ENCODE measurements at regions not wholly inside any gene's neighbourhood (a gene's known extent, or its start where the extent isn't known, plus 50 kb on each side); places are given as distances from the start of the nearest gene placed in this dataset.
"Not testable (repeated sequence)": the region's sequence is repeated elsewhere in the genome, so short reads cannot be mapped to it uniquely, and the experiment has no call there.

DNA sequence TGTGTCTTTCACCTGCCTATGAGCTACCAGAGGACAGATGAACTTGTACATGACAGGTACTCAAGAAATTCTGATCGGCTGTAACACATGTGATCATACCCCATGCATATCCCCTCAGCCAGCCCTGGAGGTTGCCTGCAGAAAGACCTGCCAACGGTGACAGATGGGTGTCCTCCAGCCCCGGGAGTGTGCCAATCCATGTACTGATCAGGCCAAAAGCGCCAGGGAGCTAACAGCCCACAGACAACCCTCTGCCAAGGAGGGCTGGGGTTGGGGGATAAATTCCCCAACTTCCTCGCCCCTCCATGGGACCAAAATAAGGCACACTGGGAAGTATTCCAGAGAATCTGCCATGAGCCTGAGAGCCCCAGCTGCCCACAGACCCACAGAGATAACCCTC is 189.4 kb downstream of the CCT6B start:
- DNase-seq, result no peak

DNA sequence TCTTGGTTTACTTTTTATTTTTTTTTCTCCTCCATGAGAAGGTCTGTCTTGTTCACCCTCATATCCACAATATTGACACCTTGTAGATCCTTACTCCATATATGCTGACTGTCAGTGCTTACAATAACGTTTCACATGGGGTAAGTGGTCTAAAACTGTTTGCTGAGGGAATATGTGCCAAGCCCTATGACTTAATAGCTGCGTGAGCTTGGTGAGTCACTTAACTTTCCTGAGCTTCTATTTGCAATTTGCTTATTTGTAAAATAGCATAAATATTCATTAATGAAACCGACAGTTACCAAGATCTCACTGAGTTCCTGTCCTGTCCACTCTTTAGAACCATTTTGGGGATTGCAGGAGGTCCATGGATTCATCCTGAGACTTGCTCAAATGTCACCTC is 190.7 kb downstream of the CCT6B start:
- DNase-seq, result no peak

DNA sequence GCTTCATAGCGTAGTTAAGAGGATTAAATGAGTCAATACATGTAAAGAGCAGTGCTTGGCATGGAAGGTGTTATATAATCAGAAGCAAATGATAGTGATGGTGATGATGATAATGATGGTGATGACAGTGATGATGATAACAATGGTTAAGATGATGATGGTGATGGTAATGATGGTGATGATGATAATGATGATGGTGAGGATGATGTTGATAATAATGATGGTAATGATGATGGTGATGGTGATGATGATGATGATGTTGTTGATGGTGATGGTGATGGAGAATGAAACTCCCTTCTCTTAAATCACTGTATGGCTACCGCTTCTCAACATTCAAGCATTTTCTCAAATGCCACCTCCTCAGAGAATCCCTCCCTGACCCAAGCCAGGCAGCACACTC is 190.5 kb downstream of the TMEM132E start:
- DNase-seq, result no peak

DNA sequence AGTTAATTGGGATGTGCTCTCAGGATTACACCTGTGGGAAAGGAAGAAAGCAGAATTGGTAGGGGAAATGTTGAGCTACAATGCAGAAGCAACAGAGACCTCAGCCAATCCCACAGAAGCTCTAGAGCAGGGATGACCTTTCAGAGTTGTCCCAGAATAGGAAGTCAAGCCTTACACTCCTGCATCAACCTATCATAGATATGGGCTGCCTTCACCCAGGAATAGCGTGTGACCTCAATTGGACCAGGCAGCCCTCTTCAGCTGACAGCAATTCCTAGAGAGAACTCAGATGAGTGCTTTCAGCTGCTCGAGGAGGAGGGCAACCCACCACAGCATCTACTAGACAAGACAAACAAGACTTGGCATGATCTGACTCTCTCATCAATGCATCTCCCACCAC is 189.7 kb downstream of the TMEM132E start:
- DNase-seq, result no peak

DNA sequence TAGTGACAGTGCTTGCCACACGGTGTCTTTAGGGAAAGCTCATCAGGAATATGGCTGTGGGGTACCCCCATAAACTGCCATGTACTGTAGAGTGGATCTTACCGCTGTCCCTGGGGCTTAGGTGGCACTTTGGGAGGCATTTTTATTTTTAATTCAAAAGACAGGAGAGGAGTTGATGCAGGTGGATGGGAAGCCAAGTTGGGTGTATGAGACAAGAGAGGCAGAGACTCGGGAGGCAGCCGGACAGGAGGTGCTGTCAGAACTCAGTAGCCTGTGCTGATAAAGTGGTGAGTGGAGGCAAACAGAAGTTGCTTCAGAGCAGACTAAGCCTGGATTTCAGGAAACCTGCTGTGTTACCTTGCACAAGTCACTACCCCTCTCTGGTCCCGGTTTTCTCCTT is 185.9 kb downstream of the TMEM132E start:
- no peak for DNase-seq

DNA sequence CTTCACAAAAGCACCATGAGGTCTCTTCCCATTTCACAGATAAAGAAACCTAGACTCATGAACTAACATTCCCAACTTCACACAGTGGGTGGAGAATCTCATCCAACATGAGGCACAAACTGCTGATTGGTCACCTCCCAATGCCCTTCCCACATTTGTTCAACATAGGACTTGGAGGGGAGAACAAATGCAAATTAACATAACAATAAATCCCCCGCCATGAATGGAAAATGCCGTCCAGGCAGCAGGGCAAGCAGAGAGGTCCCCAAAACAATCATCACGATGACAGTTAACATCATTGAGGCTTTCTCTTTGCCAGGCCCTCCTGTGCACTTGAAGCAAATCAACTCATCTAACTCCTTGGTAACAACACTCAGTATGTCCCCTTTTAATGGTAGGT is 185.3 kb downstream of the TMEM132E start:
- no peak for DNase-seq

DNA sequence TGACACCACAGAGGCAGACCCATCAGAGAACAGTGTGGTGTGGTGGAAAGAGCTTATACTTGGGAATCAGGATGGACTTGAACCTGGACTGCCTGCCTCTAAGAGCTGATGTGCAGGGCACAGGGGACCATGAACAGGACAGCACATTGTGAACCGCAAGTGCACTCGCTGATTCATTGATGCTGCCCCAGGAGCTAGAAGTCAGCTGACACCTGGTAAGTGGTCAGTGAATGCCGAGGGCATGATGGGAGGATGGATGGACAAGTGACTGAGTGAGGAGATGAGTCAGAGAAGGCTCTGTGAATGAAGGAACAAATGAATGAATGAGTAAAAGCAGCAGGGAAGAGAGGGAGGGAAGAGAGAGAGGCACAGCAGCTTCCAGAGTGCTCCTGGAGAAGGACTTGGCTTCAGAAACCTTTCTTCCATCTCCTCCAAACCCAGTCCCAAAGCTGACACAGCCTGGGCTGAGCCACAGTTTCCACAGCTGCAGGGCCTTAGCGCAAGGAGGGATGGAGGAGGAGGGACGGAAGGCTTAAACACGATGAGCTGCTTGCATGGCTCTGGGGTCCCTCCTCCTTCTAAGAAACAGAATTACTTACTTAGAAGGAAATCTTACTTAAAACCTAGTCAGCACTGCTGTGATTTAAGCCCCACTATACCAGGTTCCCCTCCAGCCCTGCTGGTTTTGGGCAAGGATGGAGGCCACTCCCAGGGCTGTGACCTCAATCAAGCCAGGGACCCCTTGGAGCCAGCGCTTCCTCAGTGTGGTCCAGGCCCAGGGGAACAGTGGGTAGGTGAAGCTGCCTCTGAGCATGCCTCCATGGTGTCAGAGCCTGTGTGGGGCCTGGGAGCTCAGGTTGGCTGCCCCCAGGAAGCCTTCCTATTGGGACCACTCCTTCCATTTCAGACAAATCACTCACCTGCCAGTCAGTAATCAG is 184.6 kb downstream of the TMEM132E start:
- DNase-seq, result no peak

DNA sequence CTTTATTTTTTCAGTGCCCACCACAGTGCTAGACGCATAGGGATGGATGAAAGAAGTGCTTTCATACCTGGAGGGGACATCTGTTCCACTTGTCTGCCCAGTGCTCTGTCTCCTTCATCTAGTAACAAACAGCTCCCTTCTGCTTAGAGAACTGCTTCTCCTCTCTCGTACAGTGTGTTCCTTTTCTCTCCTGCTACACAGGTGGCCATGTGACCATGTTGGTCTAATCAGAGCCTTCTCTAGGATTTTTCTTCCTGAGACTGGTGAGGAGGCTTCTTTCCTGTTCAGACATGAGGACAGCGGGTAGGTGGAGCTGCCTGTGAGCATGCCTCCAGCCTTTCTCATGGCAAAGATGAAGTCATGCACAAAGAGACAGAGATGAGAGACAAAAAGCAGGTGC is 182.7 kb downstream of the TMEM132E start:
- DNase-seq, result no peak

DNA sequence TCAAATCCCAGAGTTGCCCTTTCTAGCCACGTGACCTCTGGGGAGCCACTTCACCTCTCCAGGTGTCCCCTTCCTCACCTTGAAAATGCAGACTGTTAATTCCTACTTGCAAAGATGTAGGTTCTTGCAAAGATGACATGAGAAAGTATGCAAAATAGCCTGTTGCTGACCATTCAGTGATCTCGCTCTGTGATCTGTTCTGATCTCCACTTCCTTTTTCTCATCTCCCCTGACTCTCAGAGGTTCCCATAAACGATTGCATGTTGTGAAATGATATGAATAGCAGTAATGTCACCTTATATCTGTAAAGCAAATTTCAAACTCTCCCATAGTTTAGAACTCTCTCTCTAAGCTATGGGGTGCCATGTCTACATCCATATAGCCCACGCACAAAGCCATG is 182.3 kb downstream of the TMEM132E start:
- no peak for DNase-seq

DNA sequence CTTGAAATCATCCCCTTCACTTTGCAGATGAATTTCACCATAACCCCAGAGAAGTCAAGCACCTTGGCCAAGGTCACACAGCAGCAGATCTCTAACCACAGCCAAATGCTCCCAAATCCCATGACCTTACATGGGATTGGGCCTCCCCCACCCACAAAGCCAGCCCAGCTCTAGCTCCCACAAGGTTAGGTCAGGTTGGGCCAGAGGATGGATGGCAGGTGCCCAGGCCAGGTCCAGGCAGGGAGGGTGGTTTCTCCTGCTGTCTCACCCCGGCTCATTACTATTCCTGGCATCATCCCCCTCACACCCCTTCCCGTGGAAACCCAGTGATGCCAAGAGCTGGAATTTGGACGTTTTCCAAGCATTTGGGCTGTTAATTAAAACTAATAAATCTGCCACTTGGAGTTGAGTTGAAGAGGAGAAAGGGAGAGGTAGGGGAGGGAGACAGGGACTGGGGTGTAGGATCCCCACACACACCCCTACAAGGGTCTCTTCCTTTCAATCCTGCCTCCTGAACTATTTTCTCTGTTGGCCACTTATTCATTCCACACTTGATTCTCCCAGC is 181.6 kb downstream of the TMEM132E start:
- DNase-seq, result no peak

DNA sequence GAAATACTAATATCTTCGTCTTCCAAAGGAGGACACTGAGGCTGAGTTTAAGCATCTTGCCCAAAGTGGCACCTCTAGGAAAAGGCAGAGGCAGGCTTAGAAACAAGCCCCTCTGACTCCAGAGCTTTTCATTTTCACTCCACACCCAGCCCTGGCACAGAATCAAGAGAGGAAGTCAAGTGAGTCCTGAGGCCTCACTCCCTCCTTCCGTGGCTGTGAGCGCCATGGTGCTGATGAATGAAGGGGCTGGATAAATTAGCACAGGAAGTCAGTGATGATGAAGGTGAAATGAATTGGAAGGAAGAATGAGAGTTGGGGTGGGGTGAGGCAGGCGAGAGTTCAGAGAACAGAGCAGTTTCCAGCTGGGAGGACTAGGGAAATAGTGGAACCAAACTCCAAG is 179.3 kb downstream of the TMEM132E start:
- DNase-seq, result no peak

DNA sequence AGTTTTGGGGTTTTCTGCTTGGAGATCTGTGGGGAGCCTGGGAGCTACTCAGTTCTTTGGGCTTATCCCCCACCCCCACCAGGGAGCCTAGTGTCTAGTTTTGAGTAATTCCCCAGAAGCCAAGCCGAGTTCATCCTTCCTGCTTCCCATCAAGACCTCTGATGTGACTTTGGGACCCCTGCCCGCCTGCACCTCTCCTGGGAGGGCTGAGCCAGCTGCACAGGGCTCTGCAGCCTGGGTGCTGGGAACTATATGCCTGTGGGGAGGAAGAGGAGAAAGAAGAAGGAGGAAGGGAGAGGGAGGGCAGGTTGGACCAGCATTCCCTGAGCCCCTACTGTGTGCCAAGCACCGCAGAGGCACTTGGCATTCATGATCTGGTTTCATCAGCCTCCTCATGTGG is 178.9 kb downstream of the TMEM132E start:
- DNase-seq, result no peak

DNA sequence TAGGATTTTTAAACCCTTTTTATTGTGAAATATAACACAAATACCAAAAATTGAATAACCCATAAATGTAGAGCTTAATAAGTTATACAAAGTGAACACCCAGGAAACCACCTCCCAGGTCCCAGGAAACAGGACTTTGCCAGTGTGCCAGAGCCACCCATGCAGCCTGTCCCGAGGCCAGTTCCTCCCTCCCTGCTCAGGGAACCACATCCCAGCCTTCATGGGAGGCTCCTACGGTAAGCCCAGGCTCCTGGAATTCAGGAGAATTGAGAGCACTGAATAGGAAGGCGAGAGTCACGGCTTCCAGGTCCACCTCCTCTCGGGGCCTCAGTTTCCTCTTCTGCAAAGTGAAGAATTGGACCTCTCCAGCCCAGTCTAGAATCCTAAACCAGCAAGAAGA is 178.2 kb downstream of the TMEM132E start:
- no peak for DNase-seq

DNA sequence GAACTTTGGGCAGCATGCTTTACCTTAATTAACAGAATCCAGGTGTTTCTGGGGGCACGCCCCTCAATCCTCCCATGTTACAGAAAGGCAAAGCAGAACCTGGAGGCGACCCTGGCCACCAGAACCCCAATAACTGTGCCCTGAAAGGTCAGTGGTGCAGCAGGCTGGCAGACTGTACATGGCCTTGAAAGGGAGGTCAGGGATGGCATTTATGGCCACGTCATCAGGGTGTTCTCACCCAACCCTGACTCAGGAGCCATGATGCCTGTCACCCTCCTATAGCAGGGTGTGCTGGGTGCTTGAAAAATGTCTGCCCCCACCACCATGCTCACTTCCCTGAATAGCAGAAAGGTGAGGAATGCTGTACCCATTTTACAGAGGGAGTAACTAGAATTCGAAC is 177.7 kb downstream of the TMEM132E start:
- no peak for DNase-seq

DNA sequence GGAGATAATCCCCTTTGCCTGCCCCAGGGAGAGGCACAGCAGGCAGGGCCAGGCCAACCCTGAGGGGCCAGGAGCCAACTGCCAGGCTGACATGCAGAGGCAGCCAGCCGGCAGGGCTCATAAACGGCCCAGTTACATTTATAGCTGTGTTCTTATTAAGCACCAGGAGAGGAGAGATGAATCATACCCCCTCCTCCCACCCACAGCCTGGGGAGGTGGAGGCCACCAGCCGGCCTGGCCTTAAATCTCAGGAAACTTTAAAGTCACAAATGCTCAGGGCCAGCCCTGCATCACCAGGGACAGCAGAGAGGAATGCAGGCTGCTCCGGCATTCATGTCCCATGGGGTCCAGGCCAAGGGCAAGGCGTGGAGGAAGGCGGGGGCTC is 177.2 kb downstream of the TMEM132E start:
- DNase-seq, result no peak

DNA sequence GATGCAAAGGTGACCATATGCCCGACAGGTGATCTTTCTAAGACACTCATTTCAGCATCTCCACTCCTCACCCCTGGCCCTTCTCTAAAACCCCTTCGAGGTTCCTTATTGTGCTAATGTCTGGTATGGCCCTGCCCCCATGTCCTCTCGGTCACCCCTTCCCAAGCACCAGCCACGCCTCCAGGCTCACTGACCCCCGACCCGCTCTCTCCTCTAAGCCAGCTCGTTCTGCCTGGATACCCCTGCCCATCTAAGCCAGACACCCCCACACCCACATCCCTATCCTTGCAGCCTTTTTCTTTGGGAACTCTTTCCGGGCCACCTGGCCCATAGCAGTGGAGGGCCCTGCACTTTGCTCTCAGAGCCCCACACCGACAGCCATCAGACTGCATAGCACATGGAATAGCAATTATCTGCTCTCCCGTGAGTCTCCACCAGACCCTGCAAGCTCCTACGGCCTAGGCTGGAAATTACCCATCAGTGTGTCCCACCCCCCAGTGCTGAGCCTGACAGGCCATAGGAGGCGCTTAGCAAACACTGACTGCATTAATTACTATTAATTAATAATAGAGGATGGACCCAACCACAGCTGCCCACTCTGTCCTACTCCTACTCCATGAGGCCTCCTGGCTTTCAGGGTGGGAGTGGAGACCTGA is 176.7 kb downstream of the TMEM132E start:
- no peak for DNase-seq

DNA sequence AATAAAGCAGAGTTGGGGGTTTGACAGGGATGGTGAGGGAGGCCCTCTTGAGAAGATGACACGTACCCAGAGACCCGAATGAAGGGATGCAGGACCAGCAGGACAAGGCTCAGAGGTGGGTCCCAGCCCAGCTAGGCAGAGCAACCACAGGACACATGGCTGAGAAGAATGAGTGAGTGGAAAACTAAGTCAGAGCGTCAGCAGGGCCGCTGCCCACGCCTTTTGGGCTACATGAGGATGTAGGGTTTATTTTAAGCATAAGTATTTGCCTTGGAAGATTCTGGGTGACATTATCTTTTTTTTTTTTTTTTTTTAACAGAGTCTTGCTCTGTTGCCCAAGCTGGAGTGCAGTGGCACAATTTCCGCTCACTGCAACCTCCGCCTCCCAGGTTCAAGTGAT is 176.0 kb downstream of the TMEM132E start:
- no peak for DNase-seq

DNA sequence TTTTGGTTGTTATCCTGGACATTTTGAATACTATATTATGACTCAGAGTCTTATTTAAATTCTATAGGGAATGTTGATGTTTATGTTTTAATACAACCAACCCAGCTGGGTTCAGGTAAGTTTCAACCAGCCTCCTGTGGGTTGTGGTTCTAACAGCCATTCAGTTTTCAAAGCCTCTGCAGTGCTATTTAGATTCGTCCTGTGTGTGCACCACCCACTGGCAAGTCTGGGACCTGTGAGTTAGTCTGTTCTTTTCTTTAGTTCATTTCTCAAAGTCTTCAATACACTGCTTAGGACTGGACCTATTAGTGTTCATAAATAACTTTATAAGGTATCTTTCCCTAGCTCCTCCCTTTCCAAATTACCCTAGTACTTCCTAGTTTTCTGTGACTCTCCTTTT is 170.6 kb downstream of the TMEM132E start:
- no peak for DNase-seq

DNA sequence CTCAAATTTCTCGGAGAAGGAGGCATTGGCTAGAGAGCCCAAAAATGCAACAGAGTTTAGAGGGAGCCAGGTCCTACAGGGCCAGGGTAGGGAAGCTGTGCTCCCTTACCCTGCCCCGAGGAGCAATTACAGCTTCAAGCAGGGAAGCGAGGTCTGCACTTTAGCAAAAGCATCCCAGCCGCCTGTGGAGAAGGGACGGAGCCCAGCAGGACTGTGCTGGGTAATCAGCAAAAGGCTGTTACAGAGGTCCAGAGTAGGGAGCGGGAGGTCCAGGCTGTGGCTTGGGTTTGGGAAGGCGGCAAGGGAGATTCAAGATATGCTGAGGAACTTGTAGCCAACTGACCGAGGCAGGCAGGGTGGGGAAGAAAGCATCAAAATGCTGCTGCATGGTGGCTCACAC is 162.6 kb downstream of the TMEM132E start:
- no peak for DNase-seq

DNA sequence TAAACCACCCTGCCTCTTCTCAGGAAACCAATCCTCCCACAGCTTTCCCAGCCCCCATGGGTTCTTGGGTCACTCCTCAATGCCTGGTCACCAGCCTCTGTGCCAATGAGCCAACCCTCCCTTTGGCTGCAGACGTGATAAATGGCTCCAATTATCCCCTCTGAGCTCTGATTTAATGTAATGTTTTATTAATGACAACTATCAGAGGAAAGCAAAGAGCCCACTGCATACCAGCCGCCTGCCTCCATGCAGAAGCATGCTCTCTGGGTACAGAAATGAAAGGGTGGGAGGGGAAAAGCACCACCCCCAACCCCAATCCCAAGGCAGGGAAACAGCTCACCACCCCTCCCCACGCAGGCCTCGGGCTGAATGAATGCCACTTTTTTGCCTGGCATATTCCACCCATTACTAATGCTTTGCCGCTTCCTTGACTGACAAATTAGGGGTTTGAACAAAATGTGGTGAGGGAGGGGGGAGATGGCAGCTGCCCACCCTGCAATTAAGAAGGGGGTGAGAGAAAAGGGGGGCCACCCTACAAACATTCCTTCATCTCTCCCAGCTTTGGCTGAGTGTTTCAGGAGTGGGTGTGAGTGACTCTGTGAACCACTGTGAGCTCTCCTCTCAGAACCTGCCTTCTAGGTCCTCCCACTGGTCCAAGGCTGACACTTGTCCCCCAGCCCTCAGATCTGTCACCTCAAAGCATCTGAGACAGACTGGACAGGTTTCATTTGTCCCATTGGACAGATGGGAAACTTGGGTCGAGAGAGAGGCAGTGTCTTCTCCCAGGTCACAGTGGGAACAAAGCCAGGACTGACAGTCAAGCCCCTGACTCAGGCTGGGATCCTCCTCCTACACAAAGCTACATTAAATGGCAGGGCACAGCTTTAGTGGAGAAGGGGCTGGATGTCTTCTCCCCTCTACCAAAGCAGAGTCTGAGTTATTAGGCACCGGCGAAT is 161.5 kb downstream of the TMEM132E start:
- DNase-seq, result no peak

DNA sequence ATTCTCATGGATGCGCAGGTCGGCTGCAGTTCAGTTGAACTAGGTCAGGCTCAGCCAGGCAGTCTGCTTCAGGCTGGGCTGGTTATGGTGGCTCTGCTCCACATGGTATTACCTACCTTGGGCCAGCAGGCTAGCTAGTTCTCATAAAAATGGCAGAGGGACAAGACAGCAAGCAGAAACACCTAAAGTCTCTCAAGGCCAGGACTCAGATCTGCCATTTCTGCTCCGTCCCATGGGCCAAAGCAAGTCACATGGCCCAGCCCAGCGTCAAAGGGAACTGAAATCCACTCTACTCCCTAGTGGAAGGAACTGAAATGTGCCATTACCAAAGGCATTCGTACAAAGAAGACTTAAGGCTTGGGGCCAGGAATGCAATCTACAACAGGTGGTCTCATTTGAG is 160.0 kb downstream of the TMEM132E start:
- DNase-seq, result no peak

DNA sequence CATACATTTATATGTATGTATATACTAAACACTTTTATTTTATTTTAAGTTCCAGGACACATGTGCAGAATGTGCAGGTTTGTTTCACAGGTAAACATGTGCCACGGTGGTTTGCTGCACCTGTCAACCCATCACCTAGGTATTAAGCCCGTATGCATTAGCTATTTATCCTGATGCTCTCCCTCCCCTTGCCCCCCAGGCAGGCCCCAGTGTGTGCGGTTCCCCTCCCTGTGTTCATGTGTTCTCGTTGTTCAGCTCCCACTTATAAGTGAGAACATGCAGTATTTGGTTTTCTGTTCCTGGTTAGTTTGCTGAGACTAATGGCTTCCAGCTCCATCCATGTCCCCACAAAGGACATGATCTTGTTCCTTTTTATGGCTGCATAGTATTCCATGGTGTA is 158.3 kb downstream of the TMEM132E start:
- not testable (repeated sequence) for DNase-seq

DNA sequence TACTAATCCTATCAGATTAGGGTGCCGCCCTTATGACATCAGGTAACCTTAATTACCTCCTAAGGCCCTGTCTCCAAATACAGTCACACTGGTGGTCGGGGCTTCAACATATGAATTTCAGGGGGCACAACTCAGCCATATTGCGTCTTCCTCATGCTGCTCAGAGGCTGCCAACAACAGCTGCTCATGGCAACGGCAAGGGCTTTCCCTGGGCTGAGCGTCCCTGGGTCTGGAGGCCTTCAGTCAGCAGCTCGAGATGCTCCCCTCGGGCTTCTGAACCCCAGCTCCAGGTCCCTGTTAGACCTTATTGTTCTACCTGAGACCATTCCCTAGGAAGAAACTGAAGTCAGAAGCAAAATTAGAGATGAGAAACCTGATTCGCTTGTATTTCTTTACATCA is 157.2 kb downstream of the TMEM132E start:
- no peak for DNase-seq
